K562 (cell line): ENCODE measurements at regions not wholly inside any gene's neighbourhood (a gene's known extent, or its start where the extent isn't known, plus 50 kb on each side); places are given as distances from the start of the nearest gene placed in this dataset.

Source experiments
- ATAC-seq: fragments of 200-7000 bp; cut with Tn5 transposase; 3 replicates; pipeline ENCODE4 v1.9.1; 2020; ENCODE audit warnings: moderate library complexity
- BruUV-seq: library from RNA; stranded (reverse); fragments of 400-500 nt; replicated peaks from 2 replicates; lab custom pipeline; 2021; lab: Mats Ljungman, UMichigan
- CTCF ChIA-PET: fragments of 300-600 bp; formaldehyde crosslinking; extraction: SDS; loops from one replicate; lab custom pipeline; 2021; ENCODE audit warnings: low intra/inter-chr PET ratio; lab: Yijun Ruan, JAX
- POLR2A ChIA-PET: fragments of 300-600, 350-650 bp; sonication (Branson Sonifier 250); formaldehyde crosslinking; extraction: SDS; loops from one replicate; lab custom pipeline; 2021; ENCODE audit warnings: antibody characterized with exemption, inconsistent platforms; lab: Yijun Ruan, JAX
- DNase-seq, 4 experiments: peaks; one replicate each; pipeline versions ENCODE4 v3.0.0 to v3.0.0-alpha.2; 2011 to 2018; ENCODE audit warnings: low spot score in 3 of 4, mixed read lengths in 3 of 4; ENCODE audit errors: extremely low read depth in 1 of 4
- FAIRE-seq: peaks from 2 replicates; lab custom pipeline; 2011; peaks lifted over from hg19 to GRCh38; lab: Jason Lieb, UNC
- H2AFZ ChIP-seq: 2 replicates; pipeline ENCODE4 v1.6.0; 2011; ENCODE audit warnings: low read depth, low read length, control low read depth, inconsistent platforms
- H3K27ac ChIP-seq: fragments of 200-600 bp; 3 replicates; pipeline ENCODE4 v1.8.0; 2011; ENCODE audit warnings: low read depth, mild to moderate bottlenecking, control low read depth, inconsistent platforms, low read length, moderate library complexity, mixed read lengths; ENCODE audit errors: extremely low read depth
- H3K27me3 ChIP-seq, 2 experiments: fragments of 300-600 bp in 1 of 2; 2 replicates in 1 of 2; 3 replicates in 1 of 2; pipeline versions ENCODE4 v1.6.0 to v1.8.0; 2011; ENCODE audit warnings: inconsistent platforms in 2 of 2, low read length in 2 of 2, mild to moderate bottlenecking in 1 of 2, mixed read lengths in 1 of 2, moderate library complexity in 1 of 2; ENCODE audit not compliant: control insufficient read depth in 2 of 2, insufficient read depth in 2 of 2
- H3K36me3 ChIP-seq: fragments of 300-600 bp; 3 replicates; pipeline ENCODE4 v1.8.0; 2011; ENCODE audit warnings: mild to moderate bottlenecking, low read length, inconsistent platforms; ENCODE audit not compliant: control insufficient read depth, insufficient read depth
- H3K4me1 ChIP-seq, 2 experiments: fragments of 200-600 bp in 1 of 2; replicated peaks in 1 of 2; 2 replicates in 1 of 2; 3 replicates in 1 of 2; pipeline versions ENCODE4 v1.5.1 to v1.8.0; 2011; ENCODE audit warnings: inconsistent platforms in 2 of 2, low read length in 2 of 2, mild to moderate bottlenecking in 1 of 2, mixed read lengths in 1 of 2, moderate library complexity in 1 of 2; ENCODE audit not compliant: control insufficient read depth in 2 of 2, insufficient read depth in 2 of 2
- H3K4me2 ChIP-seq: 2 replicates; pipeline ENCODE4 v1.6.1; 2011; ENCODE audit warnings: low read length, control low read depth, inconsistent platforms, mixed read lengths; ENCODE audit not compliant: insufficient read depth
- H3K4me3 ChIP-seq: fragments of 200-600 bp; sonication (generic), shearing (Covaris generic); 2 replicates; pipeline ENCODE4 v1.5.1; 2016; ENCODE audit warnings: control low read depth, inconsistent platforms
- H3K79me2 ChIP-seq: fragments of 200-600 bp; 3 replicates; pipeline ENCODE4 v1.8.0; 2011; ENCODE audit warnings: low read length, inconsistent platforms; ENCODE audit not compliant: control insufficient read depth, insufficient read depth
- H3K9ac ChIP-seq, 2 experiments: 2 replicates each; pipeline versions ENCODE4 v1.6.0 to v1.6.1; 2011; ENCODE audit warnings: low read depth in 2 of 2, low read length in 2 of 2, control low read depth in 1 of 2, inconsistent platforms in 1 of 2, mild to moderate bottlenecking in 1 of 2, mixed read lengths in 1 of 2; ENCODE audit not compliant: insufficient read depth in 1 of 2
- H3K9me1 ChIP-seq: one replicate; pipeline ENCODE4 v1.6.0; 2011; ENCODE audit warnings: inconsistent platforms, mild to moderate bottlenecking, low read length, moderate library complexity; ENCODE audit not compliant: control insufficient read depth, insufficient read depth
- H3K9me3 ChIP-seq: replicated peaks from 2 replicates; pipeline ENCODE4 v1.5.1; 2011; ENCODE audit warnings: low read depth, low read length, inconsistent platforms; ENCODE audit not compliant: control insufficient read depth, insufficient read depth
- H4K20me1 ChIP-seq: replicated peaks from 2 replicates; pipeline ENCODE4 v1.6.1; 2011; ENCODE audit warnings: low read length, inconsistent platforms, mixed read lengths; ENCODE audit not compliant: control insufficient read depth, insufficient read depth
- FOS ChIP-seq: IDR thresholded peaks from 3 replicates; pipeline ENCODE4 v1.6.1; 2011; ENCODE audit not compliant: insufficient read length; ENCODE audit errors: extremely low read depth
- GTF3C2 ChIP-seq: IDR thresholded peaks from 3 replicates; pipeline ENCODE4 v1.6.1; 2011; ENCODE audit warnings: borderline replicate concordance, mild to moderate bottlenecking, moderate library complexity; ENCODE audit not compliant: insufficient read length; ENCODE audit errors: extremely low read depth
- HMG20A ChIP-seq: fragments of 450-650 bp; formaldehyde crosslinking; conservative IDR thresholded peaks from 2 replicates; pipeline ENCODE4 v1.4.0; 2020; ENCODE audit warnings: mild to moderate bottlenecking, mixed read lengths
- NFE2 ChIP-seq: IDR thresholded peaks from 2 replicates; pipeline ENCODE4 v1.6.1; 2014; ENCODE audit warnings: antibody characterized with exemption, low read depth
- POLR2H ChIP-seq: IDR thresholded peaks from 2 replicates; pipeline ENCODE4 v1.6.1; 2016; ENCODE audit warnings: missing genetic modification characterization, low read depth, mild to moderate bottlenecking, control low read depth, missing compliant biosample characterization, moderate library complexity
- RBM15 ChIP-seq: fragments of 200-400 bp; formaldehyde crosslinking; IDR thresholded peaks from 2 replicates; pipeline ENCODE4 v1.6.1; 2018; ENCODE audit warnings: mild to moderate bottlenecking, low read length, moderate library complexity; ENCODE audit not compliant: insufficient read depth
- TEAD4 ChIP-seq, 2 experiments: sonication (generic) in 1 of 2; formaldehyde crosslinking in 1 of 2; IDR thresholded peaks; 2 replicates each; pipeline versions ENCODE4 v1.6.1 to v1.8.0; 2012 to 2022; ENCODE audit warnings: borderline replicate concordance in 1 of 2, inconsistent platforms in 1 of 2, low read length in 1 of 2, mild to moderate bottlenecking in 1 of 2, missing genetic modification reagents in 1 of 2
- ZNF444 ChIP-seq: fragments of 250-450 bp; sonication (Bioruptor Pico); IDR thresholded peaks from 2 replicates; pipeline ENCODE4 v1.4.0; 2020; ENCODE audit warnings: mild to moderate bottlenecking, moderate library complexity
- WGBS: fragments of 100-300 bp; shearing (Covaris generic); methylation state at CpG from one replicate; pipeline ENCODE4 v1.1.6; 2016; ENCODE audit warnings: low coverage, mixed read lengths; ENCODE audit not compliant: insufficient coverage; ENCODE audit errors: missing lambda C conversion rate; 5-methylcytosine and 5-hydroxymethylcytosine counted together
- in situ Hi-C: fragments of 300-500 bp; cut with MboI; formaldehyde crosslinking; loops from 4 replicates; pipeline ENCODE4 v1.15.0; 2018; ENCODE audit warnings: inconsistent platforms, mixed read lengths
- intact Hi-C: fragments of 100-400 bp; cut with micrococcal nuclease; formaldehyde crosslinking; loops from 2 replicates; pipeline ENCODE4 v1.14.2; 2022
- TF ChIP-seq, protein P1 (sequence below), 2 experiments: fragments of 250-450 bp in 1 of 2; fragments of 450-650 bp in 1 of 2; sonication (Bioruptor Pico) in 1 of 2; IDR thresholded peaks; 2 replicates each; pipeline versions ENCODE4 v1.6.1 to v1.8.0; 2016 to 2021; ENCODE audit warnings: mild to moderate bottlenecking in 2 of 2, moderate library complexity in 2 of 2, missing compliant biosample characterization in 1 of 2, missing genetic modification characterization in 1 of 2

- no peaks in the 10 kb centered on the region for H3K9me1 ChIP-seq
- ATAC-seq (no peak), DNase-seq (no peak), FAIRE-seq (no peak)
- no peaks in the 10 kb centered on the region for H4K20me1 ChIP-seq
- no peaks in the 10 kb centered on the region for H3K36me3 ChIP-seq
- intact Hi-C loops, result no loop called here
- no peak overlapping the region for H3K9ac ChIP-seq
- no peak overlapping the region for H3K4me2 ChIP-seq
- H3K9me3 ChIP-seq, result no peaks in the 10 kb centered on the region
- BruUV-seq, result no TSS peak
- H2AFZ ChIP-seq, result no peak overlapping the region
- ChIA-PET POLR2A (interaction anchor here (0.6 kb wide), 1 partner anchor 42 kb away, joined by 3 read pairs; no protein-coding TSS in a partner anchor), CTCF (no interaction called here)
- in situ Hi-C loops, result no loop called here
- no peaks in the 10 kb centered on the region for H3K79me2 ChIP-seq
- no peak for TF ChIP-seq FOS
- no peaks in the 10 kb centered on the region for H3K27me3 ChIP-seq
- H3K27ac ChIP-seq, result no peak overlapping the region
- H3K4me3 ChIP-seq, result no peak overlapping the region
- H3K4me1 ChIP-seq, result no peaks in the 10 kb centered on the region
Measured at GRCh38 chr12:128088926-128089325, 178.0 kb upstream of the TMEM132C start.

DNA sequence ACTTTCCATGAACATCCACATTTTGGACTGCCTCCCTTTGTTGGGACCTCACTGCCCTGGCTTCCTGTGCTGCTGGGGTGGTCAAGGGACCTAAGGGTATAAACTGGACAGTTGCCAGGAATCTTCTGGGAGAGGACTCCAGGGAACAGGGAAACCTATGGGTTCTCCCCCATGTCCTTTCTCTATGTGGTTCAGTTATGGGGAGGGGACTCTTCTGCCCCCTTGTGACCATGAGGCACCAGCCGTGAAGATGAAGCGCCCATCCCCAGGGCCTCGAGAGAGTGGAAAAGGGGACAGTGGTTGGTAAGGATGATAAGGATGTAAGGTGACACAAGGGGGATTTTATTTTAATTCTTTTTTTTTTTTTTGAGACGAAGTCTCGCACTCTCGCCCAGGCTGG, 177.0 kb upstream of the TMEM132C start:
- no peaks in the 10 kb centered on the region for H3K79me2 ChIP-seq
- H3K36me3 ChIP-seq, result no peaks in the 10 kb centered on the region
- no peak overlapping the region for H3K27ac ChIP-seq
- ChIA-PET POLR2A (no interaction called here), CTCF (no interaction called here)
- no peak overlapping the region for H3K4me3 ChIP-seq
- no peak for ATAC-seq
- H4K20me1 ChIP-seq, result no peaks in the 10 kb centered on the region
- H3K9me3 ChIP-seq, result no peaks in the 10 kb centered on the region
- no peak overlapping the region for H2AFZ ChIP-seq
- no peak for TF ChIP-seq ZNF444 (CRISPR knock-in tag)
- no peak for TF ChIP-seq NFE2
- TF ChIP-seq TEAD4 (IDR thresholded peaks at IDR 0.05; ENCODE audit: low read length), result no peak
- no peak for TF ChIP-seq TEAD4 (CRISPR knock-in tag; IDR thresholded peaks at IDR 0.05; ENCODE audit: borderline replicate concordance)
- no peak for TF ChIP-seq RBM15
- TF ChIP-seq, protein P1, sequence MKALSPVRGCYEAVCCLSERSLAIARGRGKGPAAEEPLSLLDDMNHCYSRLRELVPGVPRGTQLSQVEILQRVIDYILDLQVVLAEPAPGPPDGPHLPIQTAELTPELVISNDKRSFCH (CRISPR knock-in tag; IDR thresholded peaks at IDR 0.05), result no peak
- TF ChIP-seq, protein P1 (tag; IDR thresholded peaks at IDR 0.05), result no peak
- TF ChIP-seq POLR2H (tag), result no peak
- no peak for TF ChIP-seq HMG20A (CRISPR knock-in tag)
- TF ChIP-seq GTF3C2, result no peak
- H3K9ac ChIP-seq, result no peak overlapping the region
- H3K27me3 ChIP-seq, result no peaks in the 10 kb centered on the region
- FAIRE-seq, result no peak
- H3K9me1 ChIP-seq, result no peaks in the 10 kb centered on the region
- no peaks in the 10 kb centered on the region for H3K4me1 ChIP-seq
- DNase-seq, result no peak
- no peak overlapping the region for H3K4me2 ChIP-seq
- 5% methylated on average over 4 of the region's 6 CpGs for WGBS
- BruUV-seq, result no TSS peak
- in situ Hi-C loops, result no loop called here
- intact Hi-C loops, result no loop called here
